ENCODE measurements at regions not wholly inside any gene's neighbourhood (a gene's known extent, or its start where the extent isn't known, plus 50 kb on each side); places are given as distances from the start of the nearest gene placed in this dataset.

GRCh38 chr1:82323144-82323841, 522.6 kb downstream of the ADGRL2 start:
- intact Hi-C loops (cut with micrococcal nuclease): no loop called here
- no peak overlapping the region for H2BK5ac ChIP-seq (ENCODE audit: low read depth, low read length, poor library complexity, severe bottlenecking)
- H2AK9ac ChIP-seq (replicated peaks; ENCODE audit: low read depth, low read length, poor library complexity): no peak overlapping the region
- no peak overlapping the region for H3K27ac ChIP-seq (ENCODE audit: insufficient read depth, low read length)
- TF ChIP-seq POLR2A (IDR thresholded peaks at IDR 0.05; ENCODE audit: low read depth, low read length) (no peak), CEBPB (IDR thresholded peaks at IDR 0.05; ENCODE audit: low read depth, low read length) (no peak), FOS (IDR thresholded peaks at IDR 0.05; ENCODE audit: low read depth, low read length) (no peak), BHLHE40 (IDR thresholded peaks at IDR 0.05; ENCODE audit: low read depth, low read length) (no peak), SMC3 (IDR thresholded peaks at IDR 0.05; ENCODE audit: low read depth, low read length) (no peak), NFE2L2 (IDR thresholded peaks at IDR 0.05; ENCODE audit: low read depth, low read length) (no peak), CTCF (conservative IDR thresholded peaks at IDR 0.05; ENCODE audit: low read depth, low read length) (no peak), MAZ (IDR thresholded peaks at IDR 0.05; ENCODE audit: borderline replicate concordance, low read depth, low read length) (no peak), MXI1 (IDR thresholded peaks at IDR 0.05; ENCODE audit: borderline replicate concordance, low read depth, low read length) (no peak), CHD1 (IDR thresholded peaks at IDR 0.05; ENCODE audit: low read depth, low read length) (no peak), RFX5 (IDR thresholded peaks at IDR 0.05; ENCODE audit: low read depth, low read length) (no peak), ELK1 (IDR thresholded peaks at IDR 0.05; ENCODE audit: borderline replicate concordance, low read depth, low read length) (no peak), RCOR1 (IDR thresholded peaks at IDR 0.05; ENCODE audit: insufficient replicate concordance, low read length) (no peak), RAD21 (IDR thresholded peaks at IDR 0.05; ENCODE audit: low read length) (no peak)
- TF ChIP-seq, protein P1, sequence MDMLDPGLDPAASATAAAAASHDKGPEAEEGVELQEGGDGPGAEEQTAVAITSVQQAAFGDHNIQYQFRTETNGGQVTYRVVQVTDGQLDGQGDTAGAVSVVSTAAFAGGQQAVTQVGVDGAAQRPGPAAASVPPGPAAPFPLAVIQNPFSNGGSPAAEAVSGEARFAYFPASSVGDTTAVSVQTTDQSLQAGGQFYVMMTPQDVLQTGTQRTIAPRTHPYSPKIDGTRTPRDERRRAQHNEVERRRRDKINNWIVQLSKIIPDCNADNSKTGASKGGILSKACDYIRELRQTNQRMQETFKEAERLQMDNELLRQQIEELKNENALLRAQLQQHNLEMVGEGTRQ (IDR thresholded peaks at IDR 0.05; ENCODE audit: low read depth, low read length): no peak
- H2BK120ac ChIP-seq (ENCODE audit: low read depth, low read length): no peak overlapping the region
- DNase-seq (no peak), ATAC-seq (ENCODE audit: low read depth) (no peak)
- H4K8ac ChIP-seq (ENCODE audit: low read depth in 2 of 2, low read length in 2 of 2): no peak overlapping the region
- WGBS, 2 experiments (ENCODE audit: extremely low coverage in 2 of 2, insufficient read length in 1 of 2): no CpG with 5 or more reads among the region's 3 CpGs
- no peak overlapping the region for H4K5ac ChIP-seq (ENCODE audit: low read depth, low read length)
- in situ Hi-C loops (cut with MboI; ENCODE audit: low sequenced_read_pairs): no loop called here
- no peak overlapping the region for H2BK20ac ChIP-seq (ENCODE audit: low read depth, low read length)
- no peak overlapping the region for H3K4ac ChIP-seq (ENCODE audit: low read depth, low read length)
- H2BK15ac ChIP-seq (ENCODE audit: low read depth, low read length): no peak overlapping the region
- no peak overlapping the region for H3K56ac ChIP-seq (ENCODE audit: extremely low read depth, insufficient read depth, low read length)
- no peak overlapping the region for H3K14ac ChIP-seq (replicated peaks; ENCODE audit: low read depth, low read length)
- no peaks in the 10 kb centered on the region for H3K4me1 ChIP-seq (ENCODE audit: control insufficient read depth, insufficient read depth, low read length)
- H4K20me1 ChIP-seq (ENCODE audit: insufficient read depth, low read length): no peaks in the 10 kb centered on the region
- no peaks in the 10 kb centered on the region for H3K9me1 ChIP-seq (ENCODE audit: insufficient read depth, low read length)
- H3K4me3 ChIP-seq (ENCODE audit: insufficient read depth, low read depth, low read length): no peak overlapping the region
- no peaks in the 10 kb centered on the region; the same call in 1 of the 2 replicates for H3K9me3 ChIP-seq (ENCODE audit: control insufficient read depth, insufficient read depth, low read length)
- no peak overlapping the region for H3K4me2 ChIP-seq (ENCODE audit: low read depth, low read length)
- POLR2A ChIA-PET (ENCODE audit: unreplicated experiment): no interaction called here
- H2AK5ac ChIP-seq (ENCODE audit: low read depth, low read length): no peak overlapping the region
- no peak overlapping the region for H4K91ac ChIP-seq (ENCODE audit: insufficient read depth, low read depth, low read length)
- CTCF ChIA-PET: no interaction called here
- no peak overlapping the region for H3K9ac ChIP-seq (ENCODE audit: low read depth, low read length)
- no peak overlapping the region for H3K18ac ChIP-seq (ENCODE audit: low read depth, low read length)
- BruUV-seq (replicated peaks): no TSS peak
- no peaks in the 10 kb centered on the region for H3K27me3 ChIP-seq (ENCODE audit: control insufficient read depth, insufficient read depth, low read length)
- no peak overlapping the region for H3K23ac ChIP-seq (ENCODE audit: low read depth, low read length)
- dilution Hi-C loops (cut with HindIII; ENCODE audit: low sequenced_read_pairs, unreplicated experiment): no loop called here
- no peaks in the 10 kb centered on the region for H3K79me1 ChIP-seq (ENCODE audit: low read depth in 1 of 2, low read length in 2 of 2)
- no peaks in the 10 kb centered on the region for H3K36me3 ChIP-seq (ENCODE audit: control insufficient read depth, insufficient read depth, low read length)
- H2AFZ ChIP-seq (replicated peaks; ENCODE audit: low read length, poor library complexity): no peak overlapping the region
